ENCODE measurements at regions not wholly inside any gene's neighbourhood (a gene's known extent, or its start where the extent isn't known, plus 50 kb on each side); places are given as distances from the start of the nearest gene placed in this dataset.

DNA sequence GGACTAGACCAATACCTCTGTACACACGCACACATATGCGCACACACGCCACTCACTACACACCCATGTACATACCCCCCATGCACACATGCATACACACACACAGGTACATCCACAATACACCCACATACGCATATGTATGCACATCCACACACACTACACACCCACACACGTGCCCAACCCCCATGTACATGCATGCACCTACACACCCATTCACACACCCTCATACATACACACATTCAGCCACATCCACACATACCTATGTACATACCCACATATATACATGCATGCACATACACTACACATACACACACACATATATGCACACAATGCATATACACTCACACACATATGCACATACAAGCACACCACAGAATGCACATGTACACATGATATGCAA lies 107.1 kb downstream of the GADD45G start:
- Histone ChIP-seq H4K20me1 (ENCODE audit: low read depth, low read length) (no peaks in the 10 kb centered on the region), H3K9me3 (ENCODE audit: insufficient read depth, low read length) (no peaks in the 10 kb centered on the region), H3K36me3 (ENCODE audit: low read length) (no peaks in the 10 kb centered on the region), H3K9ac (ENCODE audit: low read length) (no peak overlapping the region), H3K4me3 (ENCODE audit: insufficient read depth, low read length, poor library complexity, severe bottlenecking) (no peak overlapping the region), H3K27ac (ENCODE audit: low read depth, low read length) (no peak overlapping the region), H2AFZ (ENCODE audit: low read depth, low read length, severe bottlenecking) (no peak overlapping the region), H3K27me3 (ENCODE audit: low read length) (no peaks in the 10 kb centered on the region), H3K4me2 (ENCODE audit: low read depth, low read length, poor library complexity, severe bottlenecking) (no peak overlapping the region), H3K79me2 (ENCODE audit: insufficient read depth, low read length) (no peaks in the 10 kb centered on the region), H3K9me2 (replicated peaks; ENCODE audit: insufficient read depth, low read length) (no peaks in the 10 kb centered on the region), H3F3A (ENCODE audit: insufficient read depth) (no peaks in the 10 kb centered on the region)
- TF ChIP-seq, protein P1, sequence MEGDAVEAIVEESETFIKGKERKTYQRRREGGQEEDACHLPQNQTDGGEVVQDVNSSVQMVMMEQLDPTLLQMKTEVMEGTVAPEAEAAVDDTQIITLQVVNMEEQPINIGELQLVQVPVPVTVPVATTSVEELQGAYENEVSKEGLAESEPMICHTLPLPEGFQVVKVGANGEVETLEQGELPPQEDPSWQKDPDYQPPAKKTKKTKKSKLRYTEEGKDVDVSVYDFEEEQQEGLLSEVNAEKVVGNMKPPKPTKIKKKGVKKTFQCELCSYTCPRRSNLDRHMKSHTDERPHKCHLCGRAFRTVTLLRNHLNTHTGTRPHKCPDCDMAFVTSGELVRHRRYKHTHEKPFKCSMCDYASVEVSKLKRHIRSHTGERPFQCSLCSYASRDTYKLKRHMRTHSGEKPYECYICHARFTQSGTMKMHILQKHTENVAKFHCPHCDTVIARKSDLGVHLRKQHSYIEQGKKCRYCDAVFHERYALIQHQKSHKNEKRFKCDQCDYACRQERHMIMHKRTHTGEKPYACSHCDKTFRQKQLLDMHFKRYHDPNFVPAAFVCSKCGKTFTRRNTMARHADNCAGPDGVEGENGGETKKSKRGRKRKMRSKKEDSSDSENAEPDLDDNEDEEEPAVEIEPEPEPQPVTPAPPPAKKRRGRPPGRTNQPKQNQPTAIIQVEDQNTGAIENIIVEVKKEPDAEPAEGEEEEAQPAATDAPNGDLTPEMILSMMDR (IDR thresholded peaks at IDR 0.05; ENCODE audit: insufficient read depth, low read length, poor library complexity, severe bottlenecking), result no peak
- no peak for TF ChIP-seq EZH2phosphoT487 (conservative IDR thresholded peaks at IDR 0.05; ENCODE audit: low read length)

DNA sequence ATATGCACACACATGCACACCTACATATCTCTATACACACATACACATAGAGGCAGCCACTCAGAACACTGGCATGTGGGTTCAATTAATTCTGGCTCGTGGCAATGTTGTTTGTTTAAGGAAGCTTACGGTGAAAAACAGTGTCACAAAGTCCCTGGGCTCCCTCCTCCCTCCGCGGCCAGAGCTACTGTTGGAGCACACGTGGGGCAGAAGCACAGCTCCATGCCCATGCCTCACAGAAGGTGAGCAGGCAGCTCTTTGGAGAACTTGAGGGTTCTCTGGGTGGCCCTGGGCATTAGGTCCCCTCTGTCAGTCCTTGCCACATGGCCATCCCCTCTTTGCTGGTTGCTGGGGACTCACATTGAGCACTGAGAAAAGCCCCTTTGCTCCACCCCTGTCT lies 107.5 kb downstream of the GADD45G start:
- Histone ChIP-seq H3K4me2 (ENCODE audit: low read depth, low read length, poor library complexity, severe bottlenecking) (no peak overlapping the region), H3K27ac (ENCODE audit: low read depth, low read length) (no peak overlapping the region), H3K4me3 (ENCODE audit: insufficient read depth, low read length, poor library complexity, severe bottlenecking) (no peak overlapping the region), H3F3A (ENCODE audit: insufficient read depth) (no peaks in the 10 kb centered on the region), H3K9ac (ENCODE audit: low read length) (no peak overlapping the region), H2AFZ (ENCODE audit: low read depth, low read length, severe bottlenecking) (no peak overlapping the region), H3K79me2 (ENCODE audit: insufficient read depth, low read length) (no peaks in the 10 kb centered on the region), H4K20me1 (ENCODE audit: low read depth, low read length) (no peaks in the 10 kb centered on the region), H3K27me3 (ENCODE audit: low read length) (no peaks in the 10 kb centered on the region), H3K9me2 (replicated peaks; ENCODE audit: insufficient read depth, low read length) (no peaks in the 10 kb centered on the region), H3K36me3 (ENCODE audit: low read length) (no peaks in the 10 kb centered on the region), H3K9me3 (ENCODE audit: insufficient read depth, low read length) (no peaks in the 10 kb centered on the region)
- no peak for TF ChIP-seq EZH2phosphoT487 (conservative IDR thresholded peaks at IDR 0.05; ENCODE audit: low read length)
- TF ChIP-seq, protein P1 (IDR thresholded peaks at IDR 0.05; ENCODE audit: insufficient read depth, low read length, poor library complexity, severe bottlenecking), result no peak

GRCh38 chr9:89714321-89714720 lies 109.5 kb downstream of the GADD45G start:
- no peak overlapping the region for H3K27ac ChIP-seq (ENCODE audit: low read depth, low read length)
- no peaks in the 10 kb centered on the region for H3K9me2 ChIP-seq (replicated peaks; ENCODE audit: insufficient read depth, low read length)
- no peak overlapping the region for H3K4me2 ChIP-seq (ENCODE audit: low read depth, low read length, poor library complexity, severe bottlenecking)
- no peak overlapping the region for H2AFZ ChIP-seq (ENCODE audit: low read depth, low read length, severe bottlenecking)
- no peak overlapping the region for H3K4me3 ChIP-seq (ENCODE audit: insufficient read depth, low read length, poor library complexity, severe bottlenecking)
- TF ChIP-seq, protein P1 (IDR thresholded peaks at IDR 0.05; ENCODE audit: insufficient read depth, low read length, poor library complexity, severe bottlenecking), result no peak
- TF ChIP-seq EZH2phosphoT487 (conservative IDR thresholded peaks at IDR 0.05; ENCODE audit: low read length), result no peak
- H3K9ac ChIP-seq (ENCODE audit: low read length), result no peak overlapping the region
- H3K36me3 ChIP-seq (ENCODE audit: low read length), result no peaks in the 10 kb centered on the region
- H3K9me3 ChIP-seq (ENCODE audit: insufficient read depth, low read length), result no peaks in the 10 kb centered on the region
- H4K20me1 ChIP-seq (ENCODE audit: low read depth, low read length), result no peaks in the 10 kb centered on the region
- H3F3A ChIP-seq (ENCODE audit: insufficient read depth), result no peaks in the 10 kb centered on the region
- no peaks in the 10 kb centered on the region for H3K27me3 ChIP-seq (ENCODE audit: low read length)
- H3K79me2 ChIP-seq (ENCODE audit: insufficient read depth, low read length), result no peaks in the 10 kb centered on the region

Data from SU-DHL-6 (cell line).